ENCODE measurements at regions not wholly inside any gene's neighbourhood (a gene's known extent, or its start where the extent isn't known, plus 50 kb on each side); places are given as distances from the start of the nearest gene placed in this dataset.

DNA sequence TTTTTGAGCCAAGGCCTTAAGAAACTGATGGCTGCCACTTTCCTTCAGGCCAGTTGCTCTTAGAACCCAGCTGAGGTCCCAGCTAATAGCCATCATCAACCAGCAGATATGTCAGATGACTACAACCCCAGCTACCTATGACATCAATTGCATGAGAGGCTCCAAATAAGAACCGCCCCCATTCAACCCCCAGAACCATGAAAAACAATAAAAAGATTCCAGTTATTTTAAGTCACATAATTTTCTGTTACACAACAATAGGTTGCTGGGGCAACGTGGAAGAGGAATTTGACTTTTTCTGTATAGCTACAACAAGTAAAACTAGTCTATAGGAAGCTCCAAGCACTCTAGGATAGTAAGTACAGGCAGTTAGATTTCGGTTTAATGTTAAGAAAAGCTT lies 216.3 kb upstream of the MTNR1B start:
- DNase-seq (ENCODE audit: low read depth, low spot score): no peak

- no peak for DNase-seq (ENCODE audit: low read depth, low spot score)
Observed at GRCh38 chr11:92758241-92758780, 211.1 kb upstream of the MTNR1B start.

- DNase-seq (ENCODE audit: low read depth, low spot score): no peak
Observed at GRCh38 chr11:92759571-92760214, 209.8 kb upstream of the MTNR1B start.

GRCh38 chr11:92762121-92762540 lies 207.3 kb upstream of the MTNR1B start:
- DNase-seq (ENCODE audit: low read depth, low spot score): no peak

- DNase-seq (ENCODE audit: low read depth, low spot score): no peak
Observed at GRCh38 chr11:92763336-92763735, 206.1 kb upstream of the MTNR1B start.

GRCh38 chr11:92764128-92764527 lies 205.3 kb upstream of the MTNR1B start:
- no peak for DNase-seq (ENCODE audit: low read depth, low spot score)

DNA sequence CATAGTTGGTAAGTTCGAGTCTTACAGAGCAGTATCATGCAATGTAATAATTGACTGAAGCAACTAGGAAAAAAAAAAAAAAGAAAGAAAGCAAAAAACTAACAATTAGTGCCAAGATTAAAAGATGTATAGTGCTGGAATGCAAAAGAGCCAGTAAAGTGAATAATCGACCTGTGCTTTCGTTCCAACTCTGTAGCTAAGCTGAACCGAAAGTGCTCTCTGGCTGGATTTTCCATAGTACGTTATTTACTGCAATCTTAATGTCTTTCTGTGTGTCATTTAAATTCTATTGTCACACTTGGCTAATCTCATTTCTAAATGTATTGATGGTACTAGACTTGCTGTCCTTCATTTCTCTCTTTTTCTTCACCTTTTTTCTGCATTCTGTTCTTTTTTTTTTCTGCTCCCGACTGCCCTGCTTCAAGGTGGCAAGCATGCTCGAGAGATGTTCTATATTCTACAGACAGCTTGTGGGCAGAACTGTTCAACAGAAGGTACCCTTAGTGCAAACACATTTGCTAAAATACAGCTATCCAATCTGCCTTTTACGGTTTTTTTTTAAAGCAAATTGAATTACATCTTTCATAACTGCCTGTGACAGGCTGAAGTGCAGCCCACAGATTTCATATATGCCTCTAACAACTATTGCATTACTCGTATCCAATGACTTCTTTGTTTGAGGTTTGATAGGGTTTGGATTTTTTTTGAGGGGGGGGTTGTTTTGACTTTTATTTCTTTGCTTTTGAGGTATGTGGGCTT lies 204.2 kb upstream of the MTNR1B start:
- DNase-seq (ENCODE audit: low read depth, low spot score): no peak

GRCh38 chr11:92765965-92766371 lies 203.5 kb upstream of the MTNR1B start:
- peak; percentile 48 for DNase-seq (ENCODE audit: low read depth, low spot score)

- no peak for DNase-seq (ENCODE audit: low read depth, low spot score)
Observed at GRCh38 chr11:92766698-92767097, 202.8 kb upstream of the MTNR1B start.

DNA sequence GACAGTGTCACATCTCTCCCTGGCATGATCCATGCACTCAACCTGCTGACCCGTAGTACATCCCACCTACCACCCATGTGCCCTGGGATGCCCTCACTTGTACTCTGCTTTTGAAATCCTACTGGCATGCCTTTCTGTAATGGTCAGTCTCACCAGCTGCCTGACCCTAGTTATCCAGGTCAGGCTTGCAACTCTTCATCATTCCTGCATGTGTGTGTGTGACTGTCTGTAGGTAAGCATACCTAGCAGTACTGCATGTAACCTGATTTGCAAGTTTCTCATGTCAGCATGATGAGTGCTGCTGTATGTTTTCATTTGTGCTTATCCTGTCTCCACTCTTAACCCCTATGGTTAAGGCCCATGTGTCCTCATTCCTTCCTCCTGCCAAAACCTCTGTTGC lies 202.0 kb upstream of the MTNR1B start:
- DNase-seq (ENCODE audit: low read depth, low spot score): no peak

DNA sequence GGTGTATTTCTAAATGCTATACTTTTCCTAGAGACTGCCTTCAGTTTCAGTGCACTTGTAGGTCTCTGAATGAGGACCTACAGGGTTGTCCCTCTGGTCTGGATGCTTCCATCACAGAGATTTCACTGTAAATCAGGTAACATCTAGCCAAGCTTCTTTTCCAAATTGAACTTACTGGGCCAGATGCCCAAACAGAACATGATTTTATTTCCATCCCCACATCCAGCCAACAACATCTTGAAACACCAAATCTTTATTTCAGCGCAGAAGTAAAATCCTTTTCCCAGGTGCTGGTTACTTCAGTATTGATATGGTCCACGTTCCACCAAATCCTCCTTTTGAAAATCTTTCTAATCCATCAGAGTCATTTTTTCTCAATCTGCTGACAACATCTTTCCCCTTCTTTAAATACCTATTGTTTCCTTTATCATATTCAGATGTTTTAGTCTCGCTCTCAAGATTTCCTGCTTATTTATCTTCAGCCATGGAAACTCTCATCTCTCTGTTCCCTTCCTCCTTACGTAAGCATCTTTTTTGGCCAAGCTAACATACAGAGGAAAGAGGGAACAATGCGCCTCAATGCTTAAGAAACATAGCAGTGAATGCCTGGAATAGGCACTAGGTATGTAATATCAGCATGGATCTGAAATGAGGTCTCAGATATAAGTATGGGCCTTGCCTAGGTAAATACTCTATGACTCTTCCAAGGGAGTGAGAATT lies 201.2 kb upstream of the MTNR1B start:
- DNase-seq (ENCODE audit: low read depth, low spot score): no peak

DNA sequence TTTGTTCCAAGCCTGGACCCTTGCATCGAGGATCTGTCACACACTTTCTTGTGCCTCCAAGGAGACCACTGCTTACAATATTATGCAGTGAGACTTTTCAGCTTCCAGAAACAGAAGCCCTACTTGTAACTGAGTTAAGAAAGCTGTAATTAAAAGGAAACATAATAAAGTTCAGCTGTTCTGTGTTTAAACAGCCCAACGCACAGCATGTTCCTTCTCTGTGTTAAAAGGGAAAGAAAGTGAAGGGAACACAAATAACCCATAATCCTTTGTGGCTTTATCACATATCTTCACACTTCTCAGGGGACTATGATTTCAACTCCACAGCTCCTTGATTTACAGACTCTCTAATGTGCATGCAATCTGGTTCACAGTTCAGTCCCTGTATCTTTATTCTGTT lies 200.3 kb upstream of the MTNR1B start:
- DNase-seq (ENCODE audit: low read depth, low spot score): no peak

DNA sequence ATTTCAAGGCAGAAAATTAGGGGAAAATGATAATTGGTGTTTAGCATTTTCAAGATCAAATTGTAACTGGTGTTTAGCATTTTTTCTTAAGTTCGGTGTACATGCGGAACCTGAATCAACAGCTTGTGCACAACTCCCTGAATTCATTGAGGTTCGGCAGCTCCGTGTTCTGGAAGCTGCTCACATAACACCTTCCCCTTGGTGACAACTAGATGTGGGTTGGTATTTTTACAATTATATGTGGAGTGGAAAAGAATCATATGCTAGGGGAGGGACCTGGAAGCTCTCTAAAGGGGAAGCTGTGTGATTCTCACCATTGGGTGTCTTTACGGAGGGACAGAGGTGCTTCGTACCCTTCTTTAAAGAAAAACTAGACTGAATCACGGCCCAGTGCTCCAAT lies 199.0 kb upstream of the MTNR1B start:
- DNase-seq (ENCODE audit: low read depth, low spot score): no peak

DNA sequence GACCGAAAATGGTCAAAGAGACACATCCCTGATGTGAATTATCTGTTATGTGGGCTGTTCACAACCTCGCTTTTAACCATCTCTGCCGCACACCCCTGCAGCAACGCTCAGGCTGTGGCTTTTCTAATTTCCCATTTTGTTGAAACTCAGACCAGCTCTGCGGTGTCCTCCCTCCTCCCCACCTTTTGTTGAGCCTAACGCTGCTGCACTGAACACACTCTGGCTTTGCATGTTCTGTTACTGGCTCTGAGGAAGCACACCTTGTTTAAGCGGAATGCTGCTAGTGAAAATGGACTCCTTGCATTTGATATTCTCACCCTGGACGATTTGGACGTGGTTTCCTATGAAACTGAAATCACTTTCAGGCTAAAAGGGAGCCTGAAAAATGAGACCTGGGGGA lies 198.5 kb upstream of the MTNR1B start:
- DNase-seq (ENCODE audit: low read depth, low spot score): no peak

DNA sequence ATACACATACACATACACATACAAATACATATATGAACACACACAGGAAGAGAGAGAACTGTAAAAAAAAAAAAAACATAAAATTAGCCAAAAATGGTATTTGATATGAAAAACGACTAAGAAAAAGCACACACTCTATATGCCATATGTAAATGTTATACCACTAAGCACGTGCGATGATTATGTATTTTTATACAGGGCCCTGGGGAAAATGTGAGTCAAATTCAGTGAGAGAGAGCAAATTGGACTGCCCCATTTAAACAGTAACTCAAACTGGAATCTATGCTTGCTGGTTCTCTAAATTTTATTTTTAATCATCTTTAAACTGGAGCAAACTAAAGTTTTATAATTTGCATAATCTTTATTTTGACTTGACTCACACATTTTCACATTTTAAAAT lies 197.8 kb upstream of the MTNR1B start:
- no peak for DNase-seq (ENCODE audit: low read depth, low spot score)

DNA sequence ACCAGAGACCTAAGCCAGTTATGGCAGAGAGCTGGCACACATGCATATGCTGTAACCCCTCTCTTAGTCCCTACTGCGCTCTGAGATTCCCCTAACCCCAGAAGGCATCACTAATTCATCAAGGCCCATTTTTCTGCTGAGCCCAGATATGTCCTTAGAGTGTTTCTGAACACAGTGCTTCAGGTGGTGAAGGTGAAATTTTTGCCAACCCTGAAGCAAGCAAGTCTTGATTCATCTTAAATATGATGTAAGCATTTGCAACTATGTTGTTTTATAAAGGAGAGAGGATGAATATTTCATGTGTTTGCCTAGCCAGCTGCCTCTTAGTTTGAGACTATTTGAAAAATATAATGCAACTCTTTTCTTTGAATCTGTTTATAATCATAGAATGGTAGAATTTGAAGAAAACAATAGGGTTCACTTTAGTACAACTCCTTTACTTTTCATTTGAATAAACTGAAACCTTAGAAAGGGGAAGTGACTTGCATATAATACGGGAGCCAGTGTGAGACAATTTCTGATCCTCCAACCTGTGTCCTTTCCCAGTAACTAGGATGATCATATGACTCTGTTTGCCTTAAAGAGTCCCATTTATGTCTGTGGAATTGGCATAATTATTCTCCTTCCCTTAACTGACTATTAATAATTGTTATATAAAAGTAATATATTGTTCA lies 194.3 kb upstream of the MTNR1B start:
- no peak for DNase-seq (ENCODE audit: low read depth, low spot score)

- no peak for DNase-seq (ENCODE audit: low read depth, low spot score)
Observed at GRCh38 chr11:92776676-92777075, 192.8 kb upstream of the MTNR1B start.

GRCh38 chr11:92779746-92780145 lies 189.7 kb upstream of the MTNR1B start:
- no peak for DNase-seq (ENCODE audit: low read depth, low spot score)

- no peak for DNase-seq (ENCODE audit: low read depth, low spot score)
Observed at GRCh38 chr11:92781151-92781550, 188.3 kb upstream of the MTNR1B start.

DNA sequence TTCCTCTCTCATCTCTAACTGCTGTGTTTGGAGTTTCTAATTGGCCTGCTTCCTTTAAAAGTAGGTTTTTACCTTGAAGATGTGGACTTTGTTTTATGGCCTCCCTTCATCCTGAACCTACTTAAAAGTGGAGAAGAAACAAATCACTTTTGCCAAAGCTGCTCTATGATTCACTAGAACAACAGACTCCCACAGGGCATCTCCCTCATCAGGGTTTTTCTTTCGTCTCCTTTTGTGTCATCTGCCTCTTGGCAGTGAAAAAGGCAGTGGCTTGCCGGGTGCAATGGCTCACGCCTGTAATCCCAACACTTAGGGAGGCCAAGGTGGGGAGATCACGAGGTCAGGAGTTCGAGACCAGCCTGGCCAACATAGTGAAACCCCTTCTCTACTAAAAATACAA lies 186.6 kb upstream of the MTNR1B start:
- no peak for DNase-seq (ENCODE audit: low read depth, low spot score)

DNA sequence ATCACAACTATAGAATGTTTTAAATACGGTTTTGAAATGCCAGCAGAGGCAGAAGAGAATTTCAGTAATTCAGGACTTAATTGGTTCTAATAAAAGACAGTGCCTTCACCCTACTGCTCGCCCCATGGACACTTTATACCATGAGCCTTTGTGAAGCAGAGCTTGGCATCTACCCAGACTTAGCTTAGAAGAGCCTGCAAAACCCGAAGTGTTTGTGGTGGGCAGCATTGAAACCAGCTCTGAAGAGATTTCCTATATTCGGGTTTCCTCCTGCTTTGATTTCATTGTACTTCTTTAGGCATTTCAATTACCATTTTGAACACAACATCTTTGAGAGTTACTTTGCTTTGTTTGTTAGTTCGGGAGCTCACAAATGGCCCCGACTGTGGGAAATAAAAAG lies 185.1 kb upstream of the MTNR1B start:
- DNase-seq (ENCODE audit: low read depth, low spot score): no peak

GRCh38 chr11:92787638-92788037 lies 181.8 kb upstream of the MTNR1B start:
- no peak for DNase-seq (ENCODE audit: low read depth, low spot score)
